HepG2 (cell line): ENCODE measurements at regions not wholly inside any gene's neighbourhood (a gene's known extent, or its start where the extent isn't known, plus 50 kb on each side); places are given as distances from the start of the nearest gene placed in this dataset.

Experiments used
- ATAC-seq: fragments of 200-7000 bp; cut with Tn5 transposase; 3 replicates; pipeline ENCODE4 v1.9.1; 2020; ENCODE audit warnings: mild to moderate bottlenecking, moderate library complexity
- BruUV-seq: library from RNA; stranded (reverse); fragments of 400-500 nt; replicated peaks from 2 replicates; lab custom pipeline; 2021; lab: Mats Ljungman, UMichigan
- CTCF ChIA-PET: fragments of 300-600 bp; formaldehyde crosslinking; extraction: SDS; loops from one replicate; lab custom pipeline; 2021; ENCODE audit warnings: low total read pairs, inconsistent platforms, low intra/inter-chr PET ratio; lab: Yijun Ruan, JAX
- POLR2A ChIA-PET: fragments of 350-600 bp; sonication (Branson Sonifier 250); formaldehyde crosslinking; loops from one replicate; lab custom pipeline; 2020; ENCODE audit warnings: antibody characterized with exemption, inconsistent platforms; lab: Yijun Ruan, JAX
- DNase-seq: peaks from one replicate; pipeline ENCODE4 v3.0.0-alpha.2; 2015; ENCODE audit warnings: low spot score
- FAIRE-seq: peaks from 3 replicates; lab custom pipeline; 2011; peaks lifted over from hg19 to GRCh38; lab: Jason Lieb, UNC
- H2AFZ ChIP-seq: one replicate; pipeline ENCODE4 v1.6.1; 2011; ENCODE audit warnings: low read length, inconsistent platforms
- H3K27ac ChIP-seq: fragments of 300-600 bp; 3 replicates; pipeline ENCODE4 v1.8.0; 2011; ENCODE audit warnings: mixed run types, mild to moderate bottlenecking, mixed read lengths, low read length, inconsistent platforms; ENCODE audit not compliant: insufficient read depth; ENCODE audit errors: extremely low read length
- H3K27me3 ChIP-seq, 2 experiments: fragments of 200-600 bp in 1 of 2; 2 replicates in 1 of 2; 3 replicates in 1 of 2; pipeline versions ENCODE4 v1.6.0 to v1.8.0; 2011; ENCODE audit warnings: low read length in 2 of 2, mild to moderate bottlenecking in 2 of 2, moderate library complexity in 2 of 2, inconsistent platforms in 1 of 2; ENCODE audit not compliant: insufficient read depth in 2 of 2, control insufficient read depth in 1 of 2
- H3K36me3 ChIP-seq, 2 experiments: fragments of 200-600 bp in 1 of 2; replicated peaks in 1 of 2; 2 replicates in 1 of 2; 3 replicates in 1 of 2; pipeline versions ENCODE4 v1.5.1 to v1.8.0; 2011; ENCODE audit warnings: low read length in 2 of 2, inconsistent platforms in 1 of 2; ENCODE audit not compliant: insufficient read depth in 2 of 2, control insufficient read depth in 1 of 2
- H3K4me1 ChIP-seq: 2 replicates; pipeline ENCODE4 v1.5.1; 2012; ENCODE audit warnings: low read length, inconsistent platforms; ENCODE audit not compliant: insufficient read depth
- H3K4me2 ChIP-seq: 2 replicates; pipeline ENCODE4 v1.6.0; 2011; ENCODE audit warnings: low read depth, low read length, inconsistent platforms
- H3K4me3 ChIP-seq, 3 experiments: fragments of 200-600 bp in 1 of 3; sonication (generic), shearing (Covaris generic) in 1 of 3; replicated peaks in 1 of 3; 2 replicates each; pipeline ENCODE4 v1.5.1; 2011 to 2016; ENCODE audit warnings: low read length in 3 of 3, inconsistent platforms in 2 of 3, low read depth in 2 of 3, mild to moderate bottlenecking in 2 of 3, control low read depth in 1 of 3, mixed read lengths in 1 of 3; ENCODE audit not compliant: insufficient read depth in 1 of 3
- H3K79me2 ChIP-seq: one replicate; pipeline ENCODE4 v1.6.1; 2011; ENCODE audit warnings: low read length, inconsistent platforms; ENCODE audit not compliant: insufficient read depth
- H3K9ac ChIP-seq: 2 replicates; pipeline ENCODE4 v1.6.0; 2011; ENCODE audit warnings: mild to moderate bottlenecking, low read depth, low read length, inconsistent platforms; ENCODE audit not compliant: insufficient read depth
- H3K9me3 ChIP-seq: 2 replicates; pipeline ENCODE4 v1.5.1; 2012; ENCODE audit warnings: mild to moderate bottlenecking, low read length
- H4K20me1 ChIP-seq: 2 replicates; pipeline ENCODE4 v1.6.0; 2011; ENCODE audit warnings: inconsistent platforms, mild to moderate bottlenecking, low read length, moderate library complexity; ENCODE audit not compliant: insufficient read depth
- ARNT2 ChIP-seq: sonication (generic); formaldehyde crosslinking; IDR thresholded peaks from 2 replicates; pipeline ENCODE4 v1.8.0; 2022; ENCODE audit warnings: mild to moderate bottlenecking, low read depth, missing genetic modification reagents, moderate library complexity
- GZF1 ChIP-seq: sonication (generic); formaldehyde crosslinking; IDR thresholded peaks from 2 replicates; pipeline ENCODE4 v1.5.1; 2020; ENCODE audit warnings: mild to moderate bottlenecking, missing genetic modification reagents
- HMG20B ChIP-seq: conservative IDR thresholded peaks from 2 replicates; pipeline ENCODE4 v1.6.1; 2016; ENCODE audit warnings: missing genetic modification reagents, missing compliant biosample characterization
- HOXA7 ChIP-seq: sonication (generic); formaldehyde crosslinking; IDR thresholded peaks from 2 replicates; pipeline ENCODE4 v1.8.1; 2022; ENCODE audit warnings: mild to moderate bottlenecking, missing genetic modification reagents, moderate library complexity
- JUND ChIP-seq: sonication (generic); formaldehyde crosslinking; IDR thresholded peaks from 2 replicates; pipeline ENCODE4 v1.8.0; 2022; ENCODE audit warnings: mild to moderate bottlenecking, missing genetic modification reagents
- SP140L ChIP-seq: sonication (generic); formaldehyde crosslinking; IDR thresholded peaks from 2 replicates; pipeline ENCODE4 v1.4.0; 2020; ENCODE audit warnings: missing genetic modification reagents, borderline replicate concordance
- TSC22D2 ChIP-seq: sonication (generic); formaldehyde crosslinking; IDR thresholded peaks from 2 replicates; pipeline ENCODE4 v1.5.1; 2020; ENCODE audit warnings: missing genetic modification reagents, mild to moderate bottlenecking, borderline replicate concordance
- ZC3H13 ChIP-seq: sonication (generic); formaldehyde crosslinking; IDR thresholded peaks from 2 replicates; pipeline ENCODE4 v1.8.1; 2023; ENCODE audit warnings: mild to moderate bottlenecking, missing genetic modification reagents, moderate library complexity
- ZNF225 ChIP-seq: sonication (generic); formaldehyde crosslinking; IDR thresholded peaks from 2 replicates; pipeline ENCODE4 v1.4.0; 2020; ENCODE audit warnings: mild to moderate bottlenecking, missing genetic modification reagents
- ZNF292 ChIP-seq: sonication (generic); formaldehyde crosslinking; IDR thresholded peaks from 2 replicates; pipeline ENCODE4 v1.8.1; 2022; ENCODE audit warnings: mild to moderate bottlenecking, low read depth, missing genetic modification reagents, borderline replicate concordance
- ZNF34 ChIP-seq: sonication (generic); formaldehyde crosslinking; IDR thresholded peaks from 2 replicates; pipeline ENCODE4 v1.4.0; 2020; ENCODE audit warnings: mild to moderate bottlenecking, missing genetic modification reagents, borderline replicate concordance
- ZNF451 ChIP-seq: sonication (generic); formaldehyde crosslinking; IDR thresholded peaks from 2 replicates; pipeline ENCODE4 v1.5.0; 2020; ENCODE audit warnings: mild to moderate bottlenecking, missing genetic modification reagents
- ZNF713 ChIP-seq: sonication (generic); formaldehyde crosslinking; IDR thresholded peaks from 2 replicates; pipeline ENCODE4 v1.4.0; 2020; ENCODE audit warnings: mild to moderate bottlenecking, missing genetic modification reagents
- WGBS: methylation state at CpG from one replicate; pipeline ENCODE4 v1.1.6; 2017; ENCODE audit warnings: low lambda C conversion rate; 5-methylcytosine and 5-hydroxymethylcytosine counted together
- in situ Hi-C: cut with HindIII; loops from 2 replicates; pipeline ENCODE4 v1.10.0; 2017; ENCODE audit warnings: low pct_unique_long_range_greater_than_20kb; ENCODE audit not compliant: extremely low pct_ligation_motif_present
- intact Hi-C: fragments of 100-400 bp; cut with micrococcal nuclease; formaldehyde crosslinking; loops from one replicate; pipeline ENCODE4 v1.10.0; 2022; ENCODE audit not compliant: unreplicated experiment
- TF ChIP-seq, protein P1 (sequence below): sonication (generic); formaldehyde crosslinking; IDR thresholded peaks from 2 replicates; pipeline ENCODE4 v1.9.0; 2021; ENCODE audit warnings: missing genetic modification reagents, borderline replicate concordance
- TF ChIP-seq, protein P2 (sequence below): sonication (generic); formaldehyde crosslinking; IDR thresholded peaks from 2 replicates; pipeline ENCODE4 v1.5.0; 2020; ENCODE audit warnings: missing genetic modification reagents
- TF ChIP-seq, protein P3 (sequence below): sonication (generic); formaldehyde crosslinking; IDR thresholded peaks from 2 replicates; pipeline ENCODE4 v1.4.0; 2020; ENCODE audit warnings: missing genetic modification reagents

DNA sequence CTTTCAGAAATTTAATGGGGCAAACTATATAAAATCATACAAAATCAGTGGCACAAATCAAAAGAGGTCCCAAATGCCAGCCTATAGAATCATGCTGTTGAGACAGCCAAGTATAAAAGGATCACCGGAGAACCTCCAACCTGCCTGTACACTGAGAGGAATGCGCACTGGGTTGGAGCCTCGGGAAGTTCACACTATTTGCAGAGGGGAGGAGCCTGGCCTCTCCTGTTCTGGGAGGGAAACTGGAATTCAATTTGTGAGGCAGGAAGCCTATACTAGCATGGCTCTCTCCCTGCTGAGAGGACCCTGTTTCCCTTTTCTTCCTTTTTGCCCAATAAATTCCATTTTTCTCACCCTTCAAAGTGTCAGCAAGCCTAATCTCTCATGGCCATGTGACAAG lies 406.0 kb downstream of the HINT1 start:
- H4K20me1 ChIP-seq, result no peaks in the 10 kb centered on the region
- 0% methylated on average over 3 of the region's 3 CpGs for WGBS
- H3K27me3 ChIP-seq, result no peaks in the 10 kb centered on the region
- no peak overlapping the region for H3K4me3 ChIP-seq
- no peaks in the 10 kb centered on the region for H3K4me1 ChIP-seq
- ATAC-seq (peak; percentile 63), FAIRE-seq (no peak)
- BruUV-seq, result no TSS peak
- no peak overlapping the region for H3K4me2 ChIP-seq
- H3K9me3 ChIP-seq, result no peaks in the 10 kb centered on the region
- in situ Hi-C loops, result no loop called here
- intact Hi-C loops, result no loop called here
- no peaks in the 10 kb centered on the region for H3K36me3 ChIP-seq
- no peak overlapping the region for H2AFZ ChIP-seq
- TF ChIP-seq ZNF34 (CRISPR knock-in tag) (no peak), ZNF713 (CRISPR knock-in tag) (no peak), ZNF225 (no peak), JUND (CRISPR knock-in tag) (no peak), HMG20B (CRISPR knock-in tag) (no peak), GZF1 (CRISPR knock-in tag) (no peak), HOXA7 (CRISPR knock-in tag) (no peak), ZNF451 (CRISPR knock-in tag) (no peak), SP140L (no peak)
- TF ChIP-seq, all 625 proteins: peak for 0
- Histone ChIP-seq H3K9ac (no peak overlapping the region), H3K27ac (no peak overlapping the region), H3K79me2 (no peaks in the 10 kb centered on the region)
- CTCF ChIA-PET, result no interaction called here
- POLR2A ChIA-PET, result no interaction called here
- DNase-seq, result no peak

DNA sequence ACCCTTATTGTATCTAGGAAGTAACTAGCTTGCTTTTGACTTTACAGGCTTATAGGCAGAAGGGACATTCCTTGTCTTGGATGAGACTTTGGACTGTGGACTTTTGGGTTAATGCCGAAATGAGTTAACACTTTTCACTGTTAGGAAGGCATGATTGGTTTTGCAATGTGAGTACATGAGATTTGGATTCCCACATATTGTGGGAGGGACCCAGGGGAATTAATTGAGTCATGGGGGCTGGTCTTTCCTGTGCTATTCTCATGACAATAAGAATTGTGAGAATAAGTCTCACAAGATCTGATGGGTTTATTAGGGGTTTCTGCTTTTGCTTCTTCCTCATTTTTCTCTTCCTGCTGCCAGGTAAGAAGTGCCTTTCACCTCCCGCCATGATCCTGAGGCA lies 417.5 kb downstream of the HINT1 start:
- ATAC-seq (no peak), FAIRE-seq (no peak), DNase-seq (no peak)
- Histone ChIP-seq H3K27me3 (no peaks in the 10 kb centered on the region), H3K9me3 (peaks cover 11% of the 10 kb centered on the region; the same call in 1 of the 2 replicates), H2AFZ (no peak overlapping the region), H3K4me3 (no peak overlapping the region), H4K20me1 (no peaks in the 10 kb centered on the region), H3K79me2 (no peaks in the 10 kb centered on the region), H3K4me1 (no peaks in the 10 kb centered on the region), H3K4me2 (no peak overlapping the region), H3K36me3 (no peaks in the 10 kb centered on the region), H3K27ac (no peak overlapping the region), H3K9ac (no peak overlapping the region)
- POLR2A ChIA-PET, result no interaction called here
- intact Hi-C loops (no loop called here), in situ Hi-C loops (no loop called here)
- CTCF ChIA-PET, result no interaction called here
- 44% methylated on average over 2 of the region's 2 CpGs for WGBS
- no peak for TF ChIP-seq TSC22D2 (CRISPR knock-in tag)
- TF ChIP-seq, protein P1, sequence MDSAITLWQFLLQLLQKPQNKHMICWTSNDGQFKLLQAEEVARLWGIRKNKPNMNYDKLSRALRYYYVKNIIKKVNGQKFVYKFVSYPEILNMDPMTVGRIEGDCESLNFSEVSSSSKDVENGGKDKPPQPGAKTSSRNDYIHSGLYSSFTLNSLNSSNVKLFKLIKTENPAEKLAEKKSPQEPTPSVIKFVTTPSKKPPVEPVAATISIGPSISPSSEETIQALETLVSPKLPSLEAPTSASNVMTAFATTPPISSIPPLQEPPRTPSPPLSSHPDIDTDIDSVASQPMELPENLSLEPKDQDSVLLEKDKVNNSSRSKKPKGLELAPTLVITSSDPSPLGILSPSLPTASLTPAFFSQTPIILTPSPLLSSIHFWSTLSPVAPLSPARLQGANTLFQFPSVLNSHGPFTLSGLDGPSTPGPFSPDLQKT (CRISPR knock-in tag), result no peak
- no peak for TF ChIP-seq ZC3H13 (CRISPR knock-in tag)
- TF ChIP-seq ARNT2 (CRISPR knock-in tag), result no peak
- TF ChIP-seq, protein P2, sequence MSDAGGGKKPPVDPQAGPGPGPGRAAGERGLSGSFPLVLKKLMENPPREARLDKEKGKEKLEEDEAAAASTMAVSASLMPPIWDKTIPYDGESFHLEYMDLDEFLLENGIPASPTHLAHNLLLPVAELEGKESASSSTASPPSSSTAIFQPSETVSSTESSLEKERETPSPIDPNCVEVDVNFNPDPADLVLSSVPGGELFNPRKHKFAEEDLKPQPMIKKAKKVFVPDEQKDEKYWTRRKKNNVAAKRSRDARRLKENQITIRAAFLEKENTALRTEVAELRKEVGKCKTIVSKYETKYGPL, result no peak
- TF ChIP-seq, protein P3, sequence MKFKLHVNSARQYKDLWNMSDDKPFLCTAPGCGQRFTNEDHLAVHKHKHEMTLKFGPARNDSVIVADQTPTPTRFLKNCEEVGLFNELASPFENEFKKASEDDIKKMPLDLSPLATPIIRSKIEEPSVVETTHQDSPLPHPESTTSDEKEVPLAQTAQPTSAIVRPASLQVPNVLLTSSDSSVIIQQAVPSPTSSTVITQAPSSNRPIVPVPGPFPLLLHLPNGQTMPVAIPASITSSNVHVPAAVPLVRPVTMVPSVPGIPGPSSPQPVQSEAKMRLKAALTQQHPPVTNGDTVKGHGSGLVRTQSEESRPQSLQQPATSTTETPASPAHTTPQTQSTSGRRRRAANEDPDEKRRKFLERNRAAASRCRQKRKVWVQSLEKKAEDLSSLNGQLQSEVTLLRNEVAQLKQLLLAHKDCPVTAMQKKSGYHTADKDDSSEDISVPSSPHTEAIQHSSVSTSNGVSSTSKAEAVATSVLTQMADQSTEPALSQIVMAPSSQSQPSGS (CRISPR knock-in tag), result no peak
- TF ChIP-seq ZNF292 (CRISPR knock-in tag), result no peak
- no TSS peak for BruUV-seq
